Ishikawa (cell line): ENCODE measurements at regions not wholly inside any gene's neighbourhood (a gene's known extent, or its start where the extent isn't known, plus 50 kb on each side); places are given as distances from the start of the nearest gene placed in this dataset.

Source experiments
- CEBPB ChIP-seq: IDR thresholded peaks from 2 replicates; pipeline ENCODE4 v1.6.1; 2012
- CREB1 ChIP-seq: IDR thresholded peaks from 2 replicates; pipeline ENCODE4 v1.6.1; 2012; ENCODE audit warnings: low read depth
- EGR1 ChIP-seq: IDR thresholded peaks from 2 replicates; pipeline ENCODE4 v1.6.1; 2012
- EP300 ChIP-seq: IDR thresholded peaks from 2 replicates; pipeline ENCODE4 v1.6.1; 2012; ENCODE audit warnings: borderline replicate concordance
- FOXM1 ChIP-seq: IDR thresholded peaks from 2 replicates; pipeline ENCODE4 v1.6.1; 2012; ENCODE audit warnings: low read depth, borderline replicate concordance
- MAX ChIP-seq: IDR thresholded peaks from 2 replicates; pipeline ENCODE4 v1.6.1; 2012
- NFIC ChIP-seq: IDR thresholded peaks from 2 replicates; pipeline ENCODE4 v1.6.1; 2012
- RAD21 ChIP-seq: IDR thresholded peaks from 2 replicates; pipeline ENCODE4 v1.6.1; 2012; ENCODE audit warnings: low read depth
- TAF1 ChIP-seq: IDR thresholded peaks from 2 replicates; pipeline ENCODE4 v1.6.1; 2012; ENCODE audit warnings: low read depth, mild to moderate bottlenecking
- TCF12 ChIP-seq: IDR thresholded peaks from 2 replicates; pipeline ENCODE4 v1.6.1; 2012; ENCODE audit warnings: low read depth
- TEAD4 ChIP-seq: IDR thresholded peaks from 2 replicates; pipeline ENCODE4 v1.6.1; 2012
- USF1 ChIP-seq: IDR thresholded peaks from 2 replicates; pipeline ENCODE4 v1.6.1; 2012
- YY1 ChIP-seq: IDR thresholded peaks from 2 replicates; pipeline ENCODE4 v1.6.1; 2012; ENCODE audit warnings: low read depth
- ZBTB7A ChIP-seq: IDR thresholded peaks from 2 replicates; pipeline ENCODE4 v1.6.1; 2012; ENCODE audit warnings: low read depth
- TF ChIP-seq, protein P1 (sequence below): IDR thresholded peaks from 2 replicates; pipeline ENCODE4 v1.6.1; 2012; ENCODE audit warnings: low read depth, mild to moderate bottlenecking

GRCh38 chr21:41672543-41672915 lies 94.3 kb downstream of the RIPK4 start:
- TF ChIP-seq EGR1: no peak
- no peak for TF ChIP-seq USF1
- no peak for TF ChIP-seq TCF12

GRCh38 chr21:41671859-41672542 lies 94.9 kb downstream of the RIPK4 start:
- TF ChIP-seq CEBPB (no peak), TCF12 (no peak), RAD21 (no peak), MAX (no peak), CREB1 (no peak), EGR1 (no peak)
- TF ChIP-seq, protein P1, sequence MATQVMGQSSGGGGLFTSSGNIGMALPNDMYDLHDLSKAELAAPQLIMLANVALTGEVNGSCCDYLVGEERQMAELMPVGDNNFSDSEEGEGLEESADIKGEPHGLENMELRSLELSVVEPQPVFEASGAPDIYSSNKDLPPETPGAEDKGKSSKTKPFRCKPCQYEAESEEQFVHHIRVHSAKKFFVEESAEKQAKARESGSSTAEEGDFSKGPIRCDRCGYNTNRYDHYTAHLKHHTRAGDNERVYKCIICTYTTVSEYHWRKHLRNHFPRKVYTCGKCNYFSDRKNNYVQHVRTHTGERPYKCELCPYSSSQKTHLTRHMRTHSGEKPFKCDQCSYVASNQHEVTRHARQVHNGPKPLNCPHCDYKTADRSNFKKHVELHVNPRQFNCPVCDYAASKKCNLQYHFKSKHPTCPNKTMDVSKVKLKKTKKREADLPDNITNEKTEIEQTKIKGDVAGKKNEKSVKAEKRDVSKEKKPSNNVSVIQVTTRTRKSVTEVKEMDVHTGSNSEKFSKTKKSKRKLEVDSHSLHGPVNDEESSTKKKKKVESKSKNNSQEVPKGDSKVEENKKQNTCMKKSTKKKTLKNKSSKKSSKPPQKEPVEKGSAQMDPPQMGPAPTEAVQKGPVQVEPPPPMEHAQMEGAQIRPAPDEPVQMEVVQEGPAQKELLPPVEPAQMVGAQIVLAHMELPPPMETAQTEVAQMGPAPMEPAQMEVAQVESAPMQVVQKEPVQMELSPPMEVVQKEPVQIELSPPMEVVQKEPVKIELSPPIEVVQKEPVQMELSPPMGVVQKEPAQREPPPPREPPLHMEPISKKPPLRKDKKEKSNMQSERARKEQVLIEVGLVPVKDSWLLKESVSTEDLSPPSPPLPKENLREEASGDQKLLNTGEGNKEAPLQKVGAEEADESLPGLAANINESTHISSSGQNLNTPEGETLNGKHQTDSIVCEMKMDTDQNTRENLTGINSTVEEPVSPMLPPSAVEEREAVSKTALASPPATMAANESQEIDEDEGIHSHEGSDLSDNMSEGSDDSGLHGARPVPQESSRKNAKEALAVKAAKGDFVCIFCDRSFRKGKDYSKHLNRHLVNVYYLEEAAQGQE: no peak

GRCh38 chr21:41671212-41671762 lies 95.6 kb downstream of the RIPK4 start:
- no peak for TF ChIP-seq CREB1
- TF ChIP-seq ZBTB7A: no peak
- no peak for TF ChIP-seq FOXM1
- no peak for TF ChIP-seq MAX
- TF ChIP-seq YY1: no peak
- TF ChIP-seq RAD21: no peak
- TF ChIP-seq TCF12: no peak
- TF ChIP-seq EGR1: no peak

DNA sequence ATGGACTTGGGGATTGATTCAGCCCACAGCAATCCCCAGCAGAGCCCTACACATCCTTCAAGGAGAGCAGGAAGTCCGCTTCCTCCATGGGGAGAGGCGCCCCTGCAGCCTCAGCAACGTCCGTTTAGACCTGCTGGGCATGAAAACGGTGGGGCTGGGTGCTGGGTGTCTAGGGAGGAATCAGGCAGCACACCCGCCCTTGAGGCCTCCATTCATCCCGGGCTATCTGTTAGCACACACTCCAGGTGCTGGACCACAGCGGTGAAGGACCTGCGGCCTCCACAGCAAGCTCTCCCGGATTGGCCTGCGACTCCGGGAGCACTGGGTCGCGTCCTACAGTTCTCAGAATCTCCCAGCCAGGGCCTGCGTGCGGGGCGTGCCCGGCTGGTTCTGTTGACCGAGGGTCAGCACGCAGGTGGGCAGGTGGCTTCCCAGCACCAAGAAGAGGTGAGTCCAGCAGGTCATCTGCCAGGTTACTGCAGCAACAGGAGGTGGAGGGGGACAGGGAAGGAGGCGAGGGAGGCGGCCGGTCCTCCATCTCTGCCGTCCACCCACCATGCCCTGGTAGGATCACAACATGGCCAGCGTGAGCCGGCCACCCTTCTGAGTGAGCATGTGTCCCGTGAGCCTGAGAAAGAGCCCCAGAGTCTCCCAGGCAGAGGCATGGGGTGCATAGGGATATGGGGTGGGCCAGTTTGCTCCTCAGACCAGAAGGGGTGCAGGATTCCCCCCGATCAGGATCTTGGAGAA lies 96.6 kb downstream of the RIPK4 start:
- no peak for TF ChIP-seq FOXM1
- no peak for TF ChIP-seq TCF12
- TF ChIP-seq NFIC: no peak

GRCh38 chr21:41669533-41669830 lies 97.4 kb downstream of the RIPK4 start:
- TF ChIP-seq, protein P1: no peak
- no peak for TF ChIP-seq FOXM1
- no peak for TF ChIP-seq RAD21
- no peak for TF ChIP-seq TEAD4
- TF ChIP-seq EP300: no peak
- no peak for TF ChIP-seq EGR1
- TF ChIP-seq NFIC: no peak
- TF ChIP-seq CEBPB: no peak
- TF ChIP-seq CREB1: no peak
- no peak for TF ChIP-seq YY1
- no peak for TF ChIP-seq MAX
- TF ChIP-seq ZBTB7A: no peak
- no peak for TF ChIP-seq TAF1
- no peak for TF ChIP-seq USF1
- no peak for TF ChIP-seq TCF12

GRCh38 chr21:41668686-41669532 lies 97.9 kb downstream of the RIPK4 start:
- TF ChIP-seq NFIC (no peak), TAF1 (no peak), TCF12 (no peak), USF1 (no peak), YY1 (no peak), TEAD4 (no peak), EP300 (no peak), FOXM1 (no peak), ZBTB7A (no peak)
- TF ChIP-seq, protein P1: no peak
